ENCODE measurements at regions not wholly inside any gene's neighbourhood (a gene's known extent, or its start where the extent isn't known, plus 50 kb on each side); places are given as distances from the start of the nearest gene placed in this dataset.

GRCh38 chr7:119522698-119523097 lies 750.3 kb upstream of the KCND2 start:
- DNase-seq (ENCODE audit: extremely low spot score in 2 of 2), result no peak
- no peaks in the 10 kb centered on the region for H3K36me3 ChIP-seq
- no peaks in the 10 kb centered on the region for H3K27me3 ChIP-seq
- intact Hi-C loops (cut with DNase I), result no loop called here
- TF ChIP-seq POLR2A (IDR thresholded peaks at IDR 0.05) (no peak), POLR2AphosphoS5 (IDR thresholded peaks at IDR 0.05; ENCODE audit: insufficient read depth in 1 of 2, low read depth in 1 of 2) (no peak), CTCF (IDR thresholded peaks at IDR 0.05) (no peak)
- no peaks in the 10 kb centered on the region for H3K9me3 ChIP-seq
- H3K4me1 ChIP-seq, result no peaks in the 10 kb centered on the region
- no peak overlapping the region for H3K4me3 ChIP-seq
- H3K27ac ChIP-seq, result no peak overlapping the region

- Histone ChIP-seq H3K4me1 (no peaks in the 10 kb centered on the region), H3K36me3 (no peaks in the 10 kb centered on the region), H3K27ac (no peak overlapping the region), H3K27me3 (no peaks in the 10 kb centered on the region), H3K4me3 (no peak overlapping the region), H3K9me3 (no peaks in the 10 kb centered on the region)
- DNase-seq (ENCODE audit: extremely low spot score in 2 of 2), result no peak
- intact Hi-C loops (cut with DNase I), result no loop called here
- no peak for TF ChIP-seq POLR2AphosphoS5 (IDR thresholded peaks at IDR 0.05; ENCODE audit: insufficient read depth in 1 of 2, low read depth in 1 of 2)
- TF ChIP-seq CTCF (IDR thresholded peaks at IDR 0.05), result no peak
- TF ChIP-seq POLR2A (IDR thresholded peaks at IDR 0.05), result no peak
These were observed 727.9 kb upstream of the KCND2 start for GRCh38 chr7:119545118-119545517.

- Histone ChIP-seq H3K4me1 (no peaks in the 10 kb centered on the region), H3K27me3 (no peaks in the 10 kb centered on the region), H3K27ac (no peak overlapping the region), H3K36me3 (no peaks in the 10 kb centered on the region), H3K4me3 (no peak overlapping the region), H3K9me3 (no peaks in the 10 kb centered on the region)
- no peak for DNase-seq (ENCODE audit: extremely low spot score in 2 of 2)
- TF ChIP-seq CTCF (IDR thresholded peaks at IDR 0.05) (no peak), POLR2A (IDR thresholded peaks at IDR 0.05) (no peak), POLR2AphosphoS5 (IDR thresholded peaks at IDR 0.05; ENCODE audit: insufficient read depth in 1 of 2, low read depth in 1 of 2) (no peak)
- intact Hi-C loops (cut with DNase I), result no loop called here
These were observed 717.2 kb upstream of the KCND2 start for GRCh38 chr7:119555788-119556187.

- intact Hi-C loops (cut with DNase I), result no loop called here
- no peaks in the 10 kb centered on the region for H3K36me3 ChIP-seq
- H3K27ac ChIP-seq, result no peak overlapping the region
- DNase-seq (ENCODE audit: extremely low spot score in 2 of 2), result no peak
- TF ChIP-seq POLR2A (IDR thresholded peaks at IDR 0.05) (no peak), CTCF (IDR thresholded peaks at IDR 0.05) (no peak), POLR2AphosphoS5 (IDR thresholded peaks at IDR 0.05; ENCODE audit: insufficient read depth in 1 of 2, low read depth in 1 of 2) (no peak)
- H3K9me3 ChIP-seq, result no peaks in the 10 kb centered on the region
- H3K4me3 ChIP-seq, result no peak overlapping the region
- H3K4me1 ChIP-seq, result no peaks in the 10 kb centered on the region
- no peaks in the 10 kb centered on the region for H3K27me3 ChIP-seq
These were observed 716.5 kb upstream of the KCND2 start for GRCh38 chr7:119556436-119556835.

GRCh38 chr7:119561751-119562150 lies 711.2 kb upstream of the KCND2 start:
- H3K27ac ChIP-seq, result no peak overlapping the region
- H3K27me3 ChIP-seq, result no peaks in the 10 kb centered on the region
- H3K4me1 ChIP-seq, result no peaks in the 10 kb centered on the region
- no peak for DNase-seq (ENCODE audit: extremely low spot score in 2 of 2)
- H3K36me3 ChIP-seq, result no peaks in the 10 kb centered on the region
- TF ChIP-seq POLR2AphosphoS5 (IDR thresholded peaks at IDR 0.05; ENCODE audit: insufficient read depth in 1 of 2, low read depth in 1 of 2) (no peak), CTCF (IDR thresholded peaks at IDR 0.05) (no peak), POLR2A (IDR thresholded peaks at IDR 0.05) (no peak)
- H3K4me3 ChIP-seq, result no peak overlapping the region
- H3K9me3 ChIP-seq, result no peaks in the 10 kb centered on the region
- intact Hi-C loops (cut with DNase I), result no loop called here

Measured in vagina (tissue), 2 donors.